ENCODE measurements at regions not wholly inside any gene's neighbourhood (a gene's known extent, or its start where the extent isn't known, plus 50 kb on each side); places are given as distances from the start of the nearest gene placed in this dataset.

GRCh38 chr6:40097590-40097989, 163.3 kb upstream of the MOCS1 start:
- H3K36me3 ChIP-seq = no peaks in the 10 kb centered on the region
- 42% methylated on average over 2 of the region's 2 CpGs for WGBS (ENCODE audit: insufficient coverage, low coverage, low lambda C conversion rate, missing lambda C conversion rate)
- no peaks in the 10 kb centered on the region for H3K4me1 ChIP-seq
- H3K27me3 ChIP-seq = no peaks in the 10 kb centered on the region
- ATAC-seq = no peak
- no peak overlapping the region for H3K4me3 ChIP-seq
- TF ChIP-seq, protein P1, sequence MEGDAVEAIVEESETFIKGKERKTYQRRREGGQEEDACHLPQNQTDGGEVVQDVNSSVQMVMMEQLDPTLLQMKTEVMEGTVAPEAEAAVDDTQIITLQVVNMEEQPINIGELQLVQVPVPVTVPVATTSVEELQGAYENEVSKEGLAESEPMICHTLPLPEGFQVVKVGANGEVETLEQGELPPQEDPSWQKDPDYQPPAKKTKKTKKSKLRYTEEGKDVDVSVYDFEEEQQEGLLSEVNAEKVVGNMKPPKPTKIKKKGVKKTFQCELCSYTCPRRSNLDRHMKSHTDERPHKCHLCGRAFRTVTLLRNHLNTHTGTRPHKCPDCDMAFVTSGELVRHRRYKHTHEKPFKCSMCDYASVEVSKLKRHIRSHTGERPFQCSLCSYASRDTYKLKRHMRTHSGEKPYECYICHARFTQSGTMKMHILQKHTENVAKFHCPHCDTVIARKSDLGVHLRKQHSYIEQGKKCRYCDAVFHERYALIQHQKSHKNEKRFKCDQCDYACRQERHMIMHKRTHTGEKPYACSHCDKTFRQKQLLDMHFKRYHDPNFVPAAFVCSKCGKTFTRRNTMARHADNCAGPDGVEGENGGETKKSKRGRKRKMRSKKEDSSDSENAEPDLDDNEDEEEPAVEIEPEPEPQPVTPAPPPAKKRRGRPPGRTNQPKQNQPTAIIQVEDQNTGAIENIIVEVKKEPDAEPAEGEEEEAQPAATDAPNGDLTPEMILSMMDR (IDR thresholded peaks at IDR 0.05) = no peak
- no peak for TF ChIP-seq POLR2A (IDR thresholded peaks at IDR 0.05)
- intact Hi-C loops (cut with DNase I) = no loop called here
- no peaks in the 10 kb centered on the region for H3K9me3 ChIP-seq
- no peak overlapping the region for H3K27ac ChIP-seq
- no peak for DNase-seq

GRCh38 chr6:40083141-40083920, 149.1 kb upstream of the MOCS1 start:
- Histone ChIP-seq H3K27ac (no peak overlapping the region), H3K9me3 (no peaks in the 10 kb centered on the region), H3K36me3 (no peaks in the 10 kb centered on the region), H3K27me3 (no peaks in the 10 kb centered on the region), H3K4me1 (no peaks in the 10 kb centered on the region), H3K4me3 (no peak overlapping the region)
- ATAC-seq (no peak), DNase-seq (no peak)
- intact Hi-C loops (cut with DNase I) = no loop called here
- TF ChIP-seq, protein P1 (IDR thresholded peaks at IDR 0.05) = no peak
- no peak for TF ChIP-seq POLR2A (IDR thresholded peaks at IDR 0.05)
- WGBS (ENCODE audit: insufficient coverage, low coverage, low lambda C conversion rate, missing lambda C conversion rate) = 67% methylated on average over 3 of the region's 3 CpGs

- intact Hi-C loops (cut with DNase I) = no loop called here
- no peak overlapping the region for H3K4me3 ChIP-seq
- no peaks in the 10 kb centered on the region for H3K9me3 ChIP-seq
- ATAC-seq = no peak
- H3K27ac ChIP-seq = no peak overlapping the region
- H3K4me1 ChIP-seq = no peaks in the 10 kb centered on the region
- H3K27me3 ChIP-seq = no peaks in the 10 kb centered on the region
- no peak for DNase-seq
- no peaks in the 10 kb centered on the region for H3K36me3 ChIP-seq
- TF ChIP-seq, protein P1 (IDR thresholded peaks at IDR 0.05) = no peak
- TF ChIP-seq POLR2A (IDR thresholded peaks at IDR 0.05) = no peak
- 23% methylated on average over 3 of the region's 6 CpGs for WGBS (ENCODE audit: insufficient coverage, low coverage, low lambda C conversion rate, missing lambda C conversion rate)
These were observed 148.2 kb upstream of the MOCS1 start for GRCh38 chr6:40082278-40083043.

- Histone ChIP-seq H3K4me1 (no peaks in the 10 kb centered on the region), H3K36me3 (no peaks in the 10 kb centered on the region), H3K9me3 (no peaks in the 10 kb centered on the region), H3K4me3 (no peak overlapping the region), H3K27me3 (no peaks in the 10 kb centered on the region), H3K27ac (no peak overlapping the region)
- DNase-seq (no peak), ATAC-seq (no peak)
- intact Hi-C loops (cut with DNase I) = no loop called here
- TF ChIP-seq, protein P1 (IDR thresholded peaks at IDR 0.05) = no peak
- no peak for TF ChIP-seq POLR2A (IDR thresholded peaks at IDR 0.05)
- WGBS (ENCODE audit: insufficient coverage, low coverage, low lambda C conversion rate, missing lambda C conversion rate) = 55% methylated on average over 2 of the region's 2 CpGs
These were observed 143.5 kb upstream of the MOCS1 start for GRCh38 chr6:40077736-40078135.

Data from right lobe of liver (tissue), 6 donors.